HG02870 (cell line): ENCODE measurements at regions not wholly inside any gene's neighbourhood (a gene's known extent, or its start where the extent isn't known, plus 50 kb on each side); places are given as distances from the start of the nearest gene placed in this dataset.
A peak's percentile ranks its signal among the peaks of the same experiment; 100 is the strongest.
"Not testable (repeated sequence)": the region's sequence is repeated elsewhere in the genome, so short reads cannot be mapped to it uniquely, and the experiment has no call there.

Source experiments
- ATAC-seq: cut with Tn5 transposase; IDR thresholded peaks from one replicate; pipeline ENCODE4 v1.9.1; 2021; ENCODE audit warnings: mild to moderate bottlenecking, moderate library complexity; ENCODE audit not compliant: unreplicated experiment

GRCh38 chr6:26257272-26257671, 107.7 kb upstream of the BTN3A2 start:
- ATAC-seq, result no peak

DNA sequence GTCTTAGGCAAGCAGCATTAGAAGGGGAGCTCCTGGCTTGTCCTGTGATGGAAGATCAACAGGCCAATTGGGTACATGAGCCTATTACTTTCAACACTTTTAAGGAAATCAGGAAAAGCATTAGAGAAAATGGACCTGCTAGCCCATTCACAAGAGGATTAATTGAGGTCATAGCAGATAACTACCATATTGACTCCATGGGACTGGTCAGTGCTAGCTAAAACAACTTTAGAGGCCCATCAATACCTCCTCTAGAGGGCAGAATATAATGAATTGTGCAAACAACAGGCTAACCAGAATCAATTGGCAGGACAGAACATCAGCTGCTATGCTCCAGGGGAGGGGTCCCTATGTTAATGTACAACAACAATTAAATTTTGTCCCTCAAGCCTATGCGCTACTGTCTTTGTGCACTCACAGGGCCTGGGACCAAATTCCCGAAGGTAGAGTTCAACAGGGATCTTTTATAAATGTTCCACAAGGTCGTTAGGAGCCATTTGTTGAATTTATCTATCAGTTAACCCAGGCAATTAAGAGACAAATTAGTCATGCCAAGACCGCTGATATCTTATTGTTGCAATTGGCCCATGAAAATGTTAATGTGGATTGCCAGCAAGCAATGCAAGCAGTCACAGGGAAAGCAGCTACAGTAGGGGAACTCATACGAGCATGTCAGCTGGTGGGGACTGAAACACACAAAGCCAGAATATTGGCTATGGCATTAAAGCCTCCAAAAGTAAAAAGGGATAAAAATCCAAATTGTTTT, 106.6 kb upstream of the BTN3A2 start:
- no peak for ATAC-seq

GRCh38 chr6:26260110-26260637, 104.8 kb upstream of the BTN3A2 start:
- no peak for ATAC-seq

- no peak for ATAC-seq
These were observed 104.1 kb upstream of the BTN3A2 start for GRCh38 chr6:26260725-26261490.

DNA sequence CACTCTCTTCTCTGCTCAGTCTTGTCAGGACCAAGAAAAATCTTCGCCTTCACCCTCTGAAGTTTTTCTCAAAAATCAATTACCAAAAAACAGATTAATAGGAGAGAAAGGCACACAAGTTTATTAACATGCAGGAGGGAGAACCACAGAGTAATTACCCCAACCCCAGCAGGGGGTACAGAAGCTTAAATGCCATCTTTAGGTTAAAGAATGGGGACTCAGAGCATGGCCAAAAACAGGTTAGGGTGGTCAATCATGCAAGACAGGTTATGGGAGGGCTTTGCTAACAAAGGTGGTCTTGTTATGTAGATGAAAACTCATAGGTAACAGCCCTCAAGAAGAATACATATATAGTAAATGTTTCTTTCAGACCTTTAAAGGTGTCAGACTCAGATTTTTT, 100.5 kb upstream of the BTN3A2 start:
- ATAC-seq, result no peak

DNA sequence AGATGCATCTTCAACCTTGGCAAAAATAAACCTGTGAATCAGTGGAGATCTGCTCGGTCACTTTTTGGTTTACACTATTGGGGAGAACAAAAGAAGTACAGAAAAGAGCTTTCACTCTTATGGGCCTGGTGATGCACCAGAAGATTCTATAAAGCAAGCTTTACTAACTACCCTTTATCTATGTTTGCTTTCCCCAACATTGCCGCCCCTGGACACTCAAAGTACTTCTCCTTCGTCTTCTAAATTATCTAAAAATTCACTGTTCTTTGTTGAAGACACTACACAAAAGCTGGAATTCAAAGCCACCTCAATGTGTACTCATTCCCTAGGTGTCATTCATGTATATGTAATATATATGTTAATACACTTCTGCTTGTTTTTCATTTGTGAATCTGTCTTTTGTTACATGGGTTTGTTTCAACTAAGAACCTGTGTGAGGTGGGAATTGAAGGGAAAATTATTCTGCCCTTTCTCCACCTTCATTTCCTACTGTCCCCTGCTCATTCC, 97.9 kb upstream of the BTN3A2 start:
- no peak for ATAC-seq

- no peak for ATAC-seq
These were observed 96.2 kb upstream of the BTN3A2 start for GRCh38 chr6:26268659-26269402.

- no peak for ATAC-seq
These were observed 95.2 kb upstream of the BTN3A2 start for GRCh38 chr6:26269531-26270485.

- ATAC-seq, result no peak
These were observed 94.5 kb upstream of the BTN3A2 start for GRCh38 chr6:26270486-26270861.

GRCh38 chr6:26270903-26271667, 93.9 kb upstream of the BTN3A2 start:
- ATAC-seq, result peak; percentile 29

DNA sequence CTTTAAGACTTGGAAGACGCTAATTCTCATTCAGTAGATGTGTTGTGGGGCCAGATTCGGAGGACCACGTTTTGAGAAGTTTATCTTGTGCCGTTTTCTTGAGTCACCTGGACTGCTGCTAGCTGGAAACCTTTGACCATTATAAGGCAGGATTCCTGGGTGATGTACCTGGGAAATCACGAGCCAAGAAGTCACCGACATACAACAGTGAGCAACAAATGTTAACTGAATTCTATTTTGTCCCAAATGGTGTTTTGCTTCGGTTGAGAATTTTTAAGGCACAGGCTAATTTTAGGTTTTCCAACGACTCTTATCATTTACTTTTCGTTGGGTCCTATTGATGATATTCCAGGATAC, 93.4 kb upstream of the BTN3A2 start:
- no peak for ATAC-seq

- peak; percentile 21 for ATAC-seq
These were observed 92.8 kb upstream of the BTN3A2 start for GRCh38 chr6:26272171-26272637.

- ATAC-seq, result no peak
These were observed 91.1 kb upstream of the BTN3A2 start for GRCh38 chr6:26273673-26274588.

DNA sequence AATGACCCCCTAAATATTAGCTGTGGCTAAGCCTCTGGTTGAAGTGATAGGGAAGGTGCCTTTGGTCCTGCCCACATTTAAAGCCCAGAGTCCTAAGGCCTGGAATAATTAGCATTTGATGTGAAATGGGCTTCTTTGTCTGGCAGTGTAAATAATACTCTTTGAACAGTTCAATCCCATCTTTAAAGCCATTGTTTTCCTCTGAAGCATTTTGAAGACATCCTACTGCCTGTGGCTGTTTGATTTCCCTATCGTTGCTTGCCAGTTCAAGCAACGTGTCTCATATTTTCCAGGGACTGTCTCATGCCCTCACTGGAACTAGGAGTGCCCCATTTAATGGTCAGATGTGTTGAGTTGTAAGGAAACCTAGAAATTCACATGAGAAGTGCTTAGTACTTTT, 89.3 kb upstream of the BTN3A2 start:
- no peak for ATAC-seq

DNA sequence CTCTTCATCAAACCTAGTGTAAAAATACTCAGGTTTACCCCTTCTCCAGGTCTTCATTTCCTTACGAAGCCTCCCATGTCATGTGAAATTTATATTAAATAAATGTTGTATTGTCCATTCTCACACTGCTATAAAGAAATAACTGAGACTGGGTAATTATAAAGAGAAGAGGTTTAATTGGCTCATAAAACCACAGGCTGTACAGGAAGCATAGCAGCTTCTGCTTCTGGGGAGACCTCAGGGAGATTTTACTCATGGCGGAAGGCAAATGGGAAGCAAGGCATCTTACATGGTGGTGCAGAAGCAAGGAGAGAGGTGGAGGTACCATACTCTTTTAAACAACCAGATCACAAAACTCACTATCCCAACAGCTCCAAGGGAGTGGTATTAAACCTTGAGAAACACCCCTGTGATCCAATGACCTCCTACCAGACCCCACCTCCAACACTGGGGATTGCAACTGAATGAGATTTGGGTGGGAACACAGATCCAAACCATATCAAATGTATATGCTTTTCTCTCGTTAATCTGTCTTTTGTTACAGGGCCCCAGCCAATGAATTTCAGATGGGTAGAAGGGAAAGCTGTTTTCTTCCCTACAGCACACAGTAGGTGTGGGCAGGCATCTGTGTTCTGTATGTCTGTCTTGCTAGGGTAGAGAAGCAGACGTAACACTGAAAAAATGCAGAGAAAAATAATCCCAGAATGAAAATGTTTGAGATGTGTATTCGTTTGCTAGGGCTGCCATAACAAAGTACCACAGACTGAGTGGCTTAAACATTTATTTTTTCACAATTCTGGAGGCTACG, 88.0 kb upstream of the BTN3A2 start:
- no peak for ATAC-seq

DNA sequence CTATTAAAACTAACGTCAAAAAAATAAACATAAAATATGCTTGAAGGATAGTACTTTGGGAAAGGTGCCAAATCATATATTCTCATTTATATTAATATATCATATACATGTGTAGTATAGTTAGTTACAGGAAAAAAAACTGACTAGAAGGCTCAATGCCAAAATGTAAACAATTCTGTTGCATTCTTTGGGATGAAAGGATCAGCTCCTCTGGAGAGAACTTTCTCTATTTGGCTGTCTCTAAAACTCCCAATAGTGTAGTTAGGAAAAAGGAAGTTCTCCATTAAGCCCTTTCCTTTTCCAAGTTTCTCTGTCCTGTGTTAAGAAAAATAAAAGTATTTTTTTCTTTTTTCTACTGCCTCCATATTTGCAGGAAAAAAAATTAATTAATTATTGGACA, 86.5 kb upstream of the BTN3A2 start:
- no peak for ATAC-seq

DNA sequence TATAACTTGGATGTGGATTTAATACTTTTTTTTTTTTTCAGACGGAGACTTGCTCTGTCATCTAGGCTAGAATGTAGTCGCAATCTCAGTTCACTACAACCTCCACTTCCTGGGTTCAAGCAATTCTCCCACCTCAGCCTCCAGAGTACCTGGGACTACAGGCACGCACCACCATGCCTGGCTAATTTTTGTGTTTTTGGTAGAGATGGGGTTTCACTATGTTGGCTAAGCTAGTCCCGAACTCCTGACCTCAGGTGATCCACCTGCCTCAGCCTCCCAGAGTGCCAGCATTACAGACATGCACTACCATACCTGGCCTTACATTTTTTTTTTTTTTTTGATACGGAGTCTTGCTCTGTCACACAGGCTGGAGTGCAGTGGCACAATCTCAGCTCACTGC, 85.6 kb upstream of the BTN3A2 start:
- not testable (repeated sequence) for ATAC-seq
